Activated naive CD8-positive, alpha-beta T cell treated with anti-CD3 and anti-CD28 coated beads, Interleukin-2, amount 10 ng/mL, durations not matched to agents 7 days and 5 days (primary cell): ENCODE measurements at regions not wholly inside any gene's neighbourhood (a gene's known extent, or its start where the extent isn't known, plus 50 kb on each side); places are given as distances from the start of the nearest gene placed in this dataset.
"Not testable (repeated sequence)": the region's sequence is repeated elsewhere in the genome, so short reads cannot be mapped to it uniquely, and the experiment has no call there.

Source experiments
- ATAC-seq: fragments of 150-1000 bp; cut with Tn5 transposase; one replicate; pipeline ENCODE4 v1.10.0; 2021; ENCODE audit warnings: low read depth, moderate library complexity
- POLR2A ChIA-PET: fragments of 350-600 bp; sonication (Branson Sonifier 250); formaldehyde crosslinking; loops from one replicate; lab custom pipeline; 2021; ENCODE audit warnings: antibody characterized with exemption; lab: Charles Lee
- DNase-seq: peaks from one replicate; pipeline ENCODE4 v3.0.0; 2021
- H3K27ac Mint-ChIP-seq: one replicate; pipeline ENCODE4 v1.8.0; 2022; ENCODE audit warnings: mild to moderate bottlenecking, mixed read lengths
- H3K27me3 Mint-ChIP-seq: one replicate; pipeline ENCODE4 v1.8.0; 2022; ENCODE audit warnings: mild to moderate bottlenecking, moderate library complexity, mixed read lengths
- H3K36me3 Mint-ChIP-seq: one replicate; pipeline ENCODE4 v1.8.0; 2021; ENCODE audit warnings: mild to moderate bottlenecking, mixed read lengths
- H3K4me1 Mint-ChIP-seq: one replicate; pipeline ENCODE4 v1.8.0; 2021; ENCODE audit warnings: mixed read lengths
- H3K4me3 Mint-ChIP-seq: one replicate; pipeline ENCODE4 v1.8.0; 2022; ENCODE audit warnings: mild to moderate bottlenecking, moderate library complexity, mixed read lengths
- H3K9me3 Mint-ChIP-seq: one replicate; pipeline ENCODE4 v1.8.0; 2021; ENCODE audit warnings: mixed read lengths

DNA sequence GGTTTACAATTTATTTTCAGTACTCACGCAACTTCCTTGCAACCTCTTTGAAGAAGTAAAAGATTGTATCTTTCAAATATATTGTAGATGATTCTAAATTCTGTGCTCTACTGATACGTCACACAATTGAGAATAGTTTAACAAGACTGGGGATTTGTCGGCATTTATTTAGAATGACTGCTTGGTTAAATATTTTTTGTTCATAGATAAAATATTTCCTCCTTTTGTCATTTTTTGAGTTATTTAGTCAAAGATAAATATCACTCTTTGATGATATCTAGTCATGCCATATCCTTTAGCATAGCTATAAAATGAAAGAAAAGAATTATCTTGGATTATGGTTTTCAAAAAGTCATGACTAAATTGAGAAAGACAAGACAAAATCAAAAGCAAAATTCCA is 2747.8 kb downstream of the PCDH9 start:
- H3K4me1 Mint-ChIP-seq, result no peaks in the 10 kb centered on the region
- no peak overlapping the region for H3K4me3 Mint-ChIP-seq
- POLR2A ChIA-PET, result no interaction called here
- no peak for DNase-seq
- ATAC-seq, result no peak
- H3K36me3 Mint-ChIP-seq, result no peaks in the 10 kb centered on the region
- peaks cover 3% of the 10 kb centered on the region for H3K9me3 Mint-ChIP-seq
- no peaks in the 10 kb centered on the region for H3K27me3 Mint-ChIP-seq
- no peak overlapping the region for H3K27ac Mint-ChIP-seq

DNA sequence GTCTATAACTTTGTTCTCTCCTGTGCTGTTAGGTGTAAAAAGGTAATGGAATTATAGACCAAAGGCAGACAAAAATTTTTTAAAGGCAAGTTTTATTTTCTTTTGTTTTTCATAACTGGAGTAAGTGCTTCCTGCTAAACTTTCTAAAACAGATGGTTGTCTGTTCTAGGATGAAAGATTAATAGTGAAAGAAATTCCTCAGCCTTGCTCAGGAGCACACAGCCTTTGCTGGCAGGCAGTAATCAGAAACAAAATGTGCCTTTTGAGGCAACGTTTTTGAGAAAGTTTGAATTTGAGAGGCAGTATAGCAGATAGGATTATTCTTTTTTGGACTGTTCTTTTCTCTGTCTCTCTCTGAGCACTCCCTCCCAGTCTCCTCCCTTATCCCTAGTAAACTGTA is 2749.5 kb downstream of the PCDH9 start:
- H3K36me3 Mint-ChIP-seq, result no peaks in the 10 kb centered on the region
- H3K4me1 Mint-ChIP-seq, result no peaks in the 10 kb centered on the region
- H3K4me3 Mint-ChIP-seq, result no peak overlapping the region
- no peak for DNase-seq
- no peak for ATAC-seq
- peaks cover 3% of the 10 kb centered on the region for H3K9me3 Mint-ChIP-seq
- no peak overlapping the region for H3K27ac Mint-ChIP-seq
- H3K27me3 Mint-ChIP-seq, result no peaks in the 10 kb centered on the region
- POLR2A ChIA-PET, result no interaction called here

DNA sequence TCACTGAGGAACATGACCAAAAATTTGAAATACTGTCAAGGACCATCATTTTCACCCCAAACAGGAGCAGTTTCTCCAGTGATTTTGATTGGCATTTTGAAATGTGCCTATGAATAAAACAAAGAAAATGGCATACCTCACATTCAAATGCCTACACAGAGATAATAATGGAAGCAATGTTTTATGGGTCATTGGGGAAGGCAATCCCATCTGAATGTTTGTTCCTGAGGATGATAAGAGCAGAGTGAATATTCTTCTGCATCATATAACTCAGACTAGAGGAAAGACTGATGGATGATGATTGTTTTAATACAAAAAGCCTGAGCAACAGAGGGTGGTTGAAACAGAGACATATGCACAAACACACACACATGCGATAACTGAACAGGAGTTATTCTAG is 2749.9 kb downstream of the PCDH9 start:
- no peaks in the 10 kb centered on the region for H3K36me3 Mint-ChIP-seq
- H3K4me1 Mint-ChIP-seq, result no peaks in the 10 kb centered on the region
- ATAC-seq (no peak), DNase-seq (no peak)
- H3K4me3 Mint-ChIP-seq, result no peak overlapping the region
- H3K27ac Mint-ChIP-seq, result no peak overlapping the region
- POLR2A ChIA-PET, result no interaction called here
- H3K9me3 Mint-ChIP-seq, result peaks cover 3% of the 10 kb centered on the region
- H3K27me3 Mint-ChIP-seq, result no peaks in the 10 kb centered on the region

DNA sequence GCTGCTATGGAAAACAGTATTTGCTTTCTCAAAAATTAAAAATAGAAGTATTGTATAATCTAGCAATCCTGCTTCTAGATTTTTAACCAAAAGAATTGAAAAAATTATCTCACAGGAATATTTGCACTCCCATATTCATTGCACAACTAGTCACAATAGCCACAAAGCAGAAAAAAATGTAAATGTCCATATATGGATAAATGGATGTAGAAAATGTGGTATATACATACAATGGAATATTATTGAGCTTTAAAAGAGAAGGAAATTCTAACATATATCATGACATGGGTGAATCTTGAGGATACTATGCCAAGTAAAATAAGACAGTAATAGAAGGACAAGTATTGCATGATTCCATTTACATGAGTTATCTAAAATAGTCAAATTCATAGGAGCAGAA is 2753.0 kb downstream of the PCDH9 start:
- POLR2A ChIA-PET, result no interaction called here
- DNase-seq, result no peak
- Mint-ChIP-seq H3K27ac (no peak overlapping the region), H3K36me3 (no peaks in the 10 kb centered on the region), H3K9me3 (no peaks in the 10 kb centered on the region), H3K4me1 (no peaks in the 10 kb centered on the region), H3K27me3 (no peaks in the 10 kb centered on the region), H3K4me3 (no peak overlapping the region)
- no peak for ATAC-seq

DNA sequence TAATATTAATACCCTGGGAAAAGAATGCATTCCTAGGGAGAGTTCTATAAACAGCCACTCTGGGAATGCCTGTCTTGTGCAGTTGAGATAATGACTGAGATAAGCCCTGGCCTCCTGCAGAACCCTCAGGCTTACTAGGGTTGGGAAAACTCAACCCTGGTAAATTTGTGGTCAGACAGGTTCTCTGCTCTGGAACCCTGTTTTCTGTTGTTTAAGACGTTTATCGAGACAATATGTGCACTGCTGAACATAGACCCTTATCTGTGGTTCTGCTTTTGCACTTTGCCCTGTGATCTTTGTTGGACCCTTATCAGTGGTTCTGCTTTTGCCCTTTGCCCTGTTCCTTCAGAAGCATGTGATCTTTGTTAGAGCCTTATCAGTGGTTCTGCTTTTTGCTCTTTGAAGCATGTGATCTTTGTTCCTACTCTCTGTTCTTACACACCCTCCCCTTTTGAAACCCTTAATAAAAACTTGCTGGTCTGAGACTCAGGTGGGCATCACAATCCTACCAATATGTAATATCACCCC is 2754.0 kb downstream of the PCDH9 start:
- H3K9me3 Mint-ChIP-seq, H3K36me3 Mint-ChIP-seq, POLR2A ChIA-PET, H3K27ac Mint-ChIP-seq, H3K4me3 Mint-ChIP-seq, H3K27me3 Mint-ChIP-seq, H3K4me1 Mint-ChIP-seq, DNase-seq, ATAC-seq: not testable (repeated sequence)

DNA sequence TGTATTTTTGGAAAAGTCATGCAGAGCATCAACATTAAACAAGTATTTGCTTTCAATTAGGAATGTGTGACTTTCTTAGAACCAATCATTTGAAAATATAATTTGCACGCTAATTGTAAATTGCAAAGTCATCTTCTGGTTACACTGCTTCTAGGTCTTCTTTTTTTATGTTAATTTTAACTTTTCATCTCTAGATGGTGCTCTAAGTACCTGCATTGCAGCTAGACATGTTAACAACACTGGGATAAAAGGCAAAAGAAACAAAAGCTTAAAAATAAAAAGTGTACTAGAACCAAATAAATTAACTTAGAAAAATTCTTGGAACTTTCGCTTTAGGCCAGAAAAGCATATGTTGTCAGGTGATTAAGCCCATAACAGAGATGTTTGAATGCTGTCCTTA is 2758.2 kb downstream of the PCDH9 start:
- H3K27ac Mint-ChIP-seq, result no peak overlapping the region
- H3K4me1 Mint-ChIP-seq, result no peaks in the 10 kb centered on the region
- DNase-seq (no peak), ATAC-seq (no peak)
- H3K9me3 Mint-ChIP-seq, result no peaks in the 10 kb centered on the region
- no peak overlapping the region for H3K4me3 Mint-ChIP-seq
- no peaks in the 10 kb centered on the region for H3K36me3 Mint-ChIP-seq
- POLR2A ChIA-PET, result no interaction called here
- no peaks in the 10 kb centered on the region for H3K27me3 Mint-ChIP-seq

DNA sequence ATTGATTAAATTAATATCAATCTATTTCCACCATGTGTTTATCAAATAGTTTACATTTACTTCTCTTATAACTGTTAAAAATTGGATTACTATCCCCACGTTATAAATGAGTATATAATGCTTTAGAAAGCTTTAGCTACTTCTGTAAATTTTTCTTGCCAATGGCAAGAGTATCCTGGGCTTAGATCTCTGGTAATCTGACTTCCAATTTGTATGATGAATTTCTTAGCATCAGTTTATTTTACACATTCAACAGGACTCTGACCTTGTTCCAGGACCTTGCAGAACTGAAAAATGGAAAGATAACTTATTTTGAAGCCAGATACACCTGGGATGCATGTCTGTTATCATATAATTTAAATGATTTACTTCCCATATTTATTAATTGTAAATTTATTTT is 2759.4 kb downstream of the PCDH9 start:
- H3K36me3 Mint-ChIP-seq, result no peaks in the 10 kb centered on the region

DNA sequence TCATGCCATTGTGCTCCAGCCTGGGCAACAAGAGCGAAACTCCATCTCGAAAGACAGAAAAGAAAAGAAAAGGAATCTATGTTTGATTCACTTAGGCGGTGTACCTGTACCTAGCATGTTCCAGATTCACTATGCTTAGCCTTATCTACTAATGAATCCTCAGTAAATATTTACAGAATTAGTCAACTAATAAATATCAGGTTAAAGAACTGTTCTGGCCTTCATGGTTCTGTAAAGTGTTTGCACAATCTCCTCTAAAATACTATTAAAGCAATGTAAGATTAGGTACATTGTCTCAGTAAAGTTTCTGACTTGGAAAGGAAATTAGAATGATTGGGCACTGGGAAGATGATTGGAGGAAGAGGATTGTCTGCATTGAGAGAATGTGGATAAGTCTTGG is 2770.4 kb downstream of the PCDH9 start:
- no peak overlapping the region for H3K4me3 Mint-ChIP-seq
- peaks cover under 1% of the 10 kb centered on the region for H3K9me3 Mint-ChIP-seq
- no peaks in the 10 kb centered on the region for H3K27me3 Mint-ChIP-seq
- no peaks in the 10 kb centered on the region for H3K4me1 Mint-ChIP-seq
- ATAC-seq (no peak), DNase-seq (no peak)
- H3K27ac Mint-ChIP-seq, result no peak overlapping the region
- no peaks in the 10 kb centered on the region for H3K36me3 Mint-ChIP-seq
- POLR2A ChIA-PET, result no interaction called here

More for the DNA sequence above, 2759.4 kb downstream of the PCDH9 start:
- no peak for ATAC-seq
- H3K9me3 Mint-ChIP-seq, result no peaks in the 10 kb centered on the region
- H3K4me1 Mint-ChIP-seq, result no peaks in the 10 kb centered on the region
- no peak overlapping the region for H3K27ac Mint-ChIP-seq
- no peak overlapping the region for H3K4me3 Mint-ChIP-seq
- POLR2A ChIA-PET, result no interaction called here
- DNase-seq, result no peak
- no peaks in the 10 kb centered on the region for H3K27me3 Mint-ChIP-seq

DNA sequence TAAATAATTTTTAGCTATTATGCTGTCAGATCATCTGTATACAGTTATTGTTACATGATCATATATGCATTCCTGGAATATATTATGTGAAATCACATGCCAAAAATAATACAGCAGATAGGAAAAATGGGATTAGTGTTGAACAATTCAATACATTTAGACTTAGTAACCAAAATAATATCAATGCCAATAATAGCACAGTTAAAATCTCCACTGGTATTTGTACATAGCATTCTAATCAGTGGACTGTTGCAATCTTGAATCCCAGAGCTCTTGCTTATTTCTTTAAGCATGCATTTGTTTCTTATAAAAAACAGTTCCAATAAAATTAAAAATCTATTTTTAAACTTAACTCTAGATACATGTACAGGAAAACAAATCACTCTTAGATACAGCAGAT is 2772.2 kb downstream of the PCDH9 start:
- H3K36me3 Mint-ChIP-seq, result no peaks in the 10 kb centered on the region
- no peak overlapping the region for H3K4me3 Mint-ChIP-seq
- no peak overlapping the region for H3K27ac Mint-ChIP-seq
- no peak for ATAC-seq
- DNase-seq, result no peak
- POLR2A ChIA-PET, result no interaction called here
- H3K9me3 Mint-ChIP-seq, result peaks cover 2% of the 10 kb centered on the region
- no peaks in the 10 kb centered on the region for H3K4me1 Mint-ChIP-seq
- no peaks in the 10 kb centered on the region for H3K27me3 Mint-ChIP-seq

DNA sequence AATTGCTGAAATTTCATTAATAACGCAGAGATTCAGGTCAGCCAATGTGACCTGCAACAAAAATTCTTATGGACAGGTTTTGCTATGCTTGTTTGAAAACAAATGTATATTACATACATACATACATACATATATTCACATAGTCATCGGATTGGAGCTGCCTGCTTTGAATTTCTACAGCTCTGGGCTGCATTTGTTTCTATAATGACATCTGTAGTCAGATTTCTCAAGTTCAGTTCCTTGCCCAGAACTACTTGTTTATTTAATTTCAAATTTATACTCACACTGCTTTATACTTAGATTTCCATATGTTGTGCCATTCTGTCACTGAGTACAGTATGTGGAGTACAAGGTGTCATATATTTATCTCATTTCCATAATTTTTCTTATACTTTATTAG is 2775.0 kb downstream of the PCDH9 start:
- H3K4me3 Mint-ChIP-seq, result no peak overlapping the region
- POLR2A ChIA-PET, result no interaction called here
- no peaks in the 10 kb centered on the region for H3K27me3 Mint-ChIP-seq
- H3K4me1 Mint-ChIP-seq, result no peaks in the 10 kb centered on the region
- ATAC-seq, result no peak
- no peak overlapping the region for H3K27ac Mint-ChIP-seq
- H3K9me3 Mint-ChIP-seq, result peaks cover 2% of the 10 kb centered on the region
- H3K36me3 Mint-ChIP-seq, result no peaks in the 10 kb centered on the region
- no peak for DNase-seq

DNA sequence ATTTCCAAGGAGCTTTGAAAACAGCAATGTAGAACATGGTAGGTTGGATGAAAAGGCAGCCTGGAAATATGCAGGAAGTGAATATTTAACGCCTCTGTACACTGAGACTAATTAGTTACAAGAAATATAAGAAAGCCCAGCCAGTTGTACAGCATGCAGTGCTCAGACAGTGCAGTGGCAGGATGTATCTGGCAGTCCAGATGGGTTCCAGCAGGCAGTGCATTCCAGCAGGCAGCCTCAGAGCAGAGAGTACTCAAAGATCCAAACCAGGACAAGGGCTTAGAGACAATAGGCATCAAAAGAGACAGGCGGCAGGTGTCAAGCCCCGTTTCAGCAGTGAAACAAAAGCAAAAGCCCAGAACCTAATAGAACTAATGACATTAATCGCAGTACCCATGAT is 2776.3 kb downstream of the PCDH9 start:
- H3K27ac Mint-ChIP-seq, result no peak overlapping the region
- POLR2A ChIA-PET, result no interaction called here
- ATAC-seq (no peak), DNase-seq (no peak)
- no peaks in the 10 kb centered on the region for H3K4me1 Mint-ChIP-seq
- no peak overlapping the region for H3K4me3 Mint-ChIP-seq
- H3K36me3 Mint-ChIP-seq, result no peaks in the 10 kb centered on the region
- H3K27me3 Mint-ChIP-seq, result no peaks in the 10 kb centered on the region
- H3K9me3 Mint-ChIP-seq, result peaks cover 2% of the 10 kb centered on the region

DNA sequence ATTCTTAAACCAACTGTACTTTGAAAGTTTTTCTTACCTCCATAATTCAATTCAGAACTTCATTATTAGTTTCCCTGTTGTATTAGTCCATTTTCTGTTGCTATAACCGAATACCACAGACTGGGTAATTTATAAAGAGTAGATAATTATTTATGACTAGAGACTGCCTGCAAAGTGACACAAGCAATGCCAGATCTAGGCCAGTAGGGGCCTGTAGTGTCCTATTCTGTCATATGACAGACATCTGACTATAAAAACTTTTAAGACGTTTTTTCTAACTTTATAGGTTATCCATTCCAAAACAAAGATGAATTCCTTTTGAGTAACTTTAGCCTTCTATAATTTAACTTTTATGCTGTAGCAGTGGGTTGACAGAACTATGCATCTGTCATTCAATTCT is 2783.8 kb downstream of the PCDH9 start:
- H3K36me3 Mint-ChIP-seq, result no peaks in the 10 kb centered on the region

DNA sequence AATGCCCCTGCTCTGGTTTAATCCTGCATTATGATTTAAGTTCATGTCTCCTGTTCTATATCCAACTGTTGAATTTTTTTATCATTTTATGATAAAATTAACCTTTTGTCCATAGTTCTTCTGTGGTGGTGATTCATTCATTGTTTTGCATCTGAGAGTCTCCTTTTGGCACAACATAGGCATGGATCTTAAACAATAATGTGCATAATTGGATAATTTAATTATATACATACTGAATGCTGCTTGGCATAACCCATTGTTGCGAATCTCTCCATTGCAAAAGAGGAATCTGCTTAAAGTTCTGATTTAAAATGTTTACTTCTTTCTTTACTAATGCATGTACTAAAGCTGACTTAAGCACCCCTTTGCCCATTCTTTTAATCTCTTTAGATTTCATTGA is 2788.4 kb downstream of the PCDH9 start:
- no peaks in the 10 kb centered on the region for H3K4me1 Mint-ChIP-seq
- no peak overlapping the region for H3K4me3 Mint-ChIP-seq
- no peaks in the 10 kb centered on the region for H3K36me3 Mint-ChIP-seq
- POLR2A ChIA-PET, result no interaction called here
- no peak for DNase-seq
- no peak overlapping the region for H3K27ac Mint-ChIP-seq
- H3K9me3 Mint-ChIP-seq, result no peaks in the 10 kb centered on the region
- no peaks in the 10 kb centered on the region for H3K27me3 Mint-ChIP-seq
- ATAC-seq, result no peak

More for the DNA sequence above, 2783.8 kb downstream of the PCDH9 start:
- ATAC-seq (no peak), DNase-seq (no peak)
- Mint-ChIP-seq H3K27me3 (no peaks in the 10 kb centered on the region), H3K4me1 (no peaks in the 10 kb centered on the region), H3K27ac (no peak overlapping the region), H3K4me3 (no peak overlapping the region), H3K9me3 (no peaks in the 10 kb centered on the region)
- POLR2A ChIA-PET, result no interaction called here

DNA sequence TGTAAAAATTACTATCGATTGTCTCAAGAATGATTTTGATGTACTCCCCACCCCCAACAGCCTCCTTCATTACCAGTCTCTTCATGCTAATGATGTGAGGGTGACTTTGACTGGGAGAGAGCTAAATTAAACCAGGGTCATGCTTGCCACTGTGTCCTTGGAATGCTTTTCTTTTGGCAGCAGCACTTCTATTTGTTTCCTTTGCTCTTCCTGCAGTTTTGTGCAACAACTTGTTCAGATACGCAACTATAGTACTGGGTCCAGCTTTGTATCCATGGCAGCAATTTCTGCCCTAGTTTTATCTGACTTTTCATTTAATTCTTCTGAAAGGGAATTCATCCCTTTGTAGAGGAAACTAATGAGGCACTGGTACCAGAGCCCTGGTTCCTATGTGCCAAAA is 2792.1 kb downstream of the PCDH9 start:
- H3K4me1 Mint-ChIP-seq, result no peaks in the 10 kb centered on the region
- no peak for ATAC-seq
- no peak overlapping the region for H3K4me3 Mint-ChIP-seq
- H3K27me3 Mint-ChIP-seq, result no peaks in the 10 kb centered on the region
- H3K36me3 Mint-ChIP-seq, result no peaks in the 10 kb centered on the region
- no peak for DNase-seq
- H3K27ac Mint-ChIP-seq, result no peak overlapping the region
- H3K9me3 Mint-ChIP-seq, result peaks cover 1% of the 10 kb centered on the region
- POLR2A ChIA-PET, result no interaction called here

DNA sequence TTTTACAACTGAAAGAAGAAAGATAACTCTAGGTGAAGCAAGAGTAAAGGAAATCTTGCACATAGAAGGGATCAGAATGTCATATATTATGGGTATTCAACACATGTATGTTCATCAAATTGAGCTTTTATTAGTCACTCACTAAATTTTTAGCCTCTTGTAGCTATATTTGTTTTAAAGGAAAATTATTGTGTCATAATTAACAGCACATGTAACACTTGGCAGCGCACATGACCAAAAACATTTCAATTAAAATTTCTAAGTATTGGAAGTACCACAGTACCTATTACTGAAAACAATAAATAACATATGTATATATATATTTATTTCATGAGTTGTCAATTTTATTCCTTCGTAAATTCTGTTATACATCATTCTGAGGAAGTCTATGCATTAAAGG is 2800.4 kb downstream of the PCDH9 start:
- no peaks in the 10 kb centered on the region for H3K9me3 Mint-ChIP-seq
- ATAC-seq (no peak), DNase-seq (no peak)
- no peak overlapping the region for H3K4me3 Mint-ChIP-seq
- H3K36me3 Mint-ChIP-seq, result no peaks in the 10 kb centered on the region
- POLR2A ChIA-PET, result no interaction called here
- H3K4me1 Mint-ChIP-seq, result no peaks in the 10 kb centered on the region
- H3K27me3 Mint-ChIP-seq, result no peaks in the 10 kb centered on the region
- H3K27ac Mint-ChIP-seq, result no peak overlapping the region
